ENCODE measurements at regions not wholly inside any gene's neighbourhood (a gene's known extent, or its start where the extent isn't known, plus 50 kb on each side); places are given as distances from the start of the nearest gene placed in this dataset.

DNA sequence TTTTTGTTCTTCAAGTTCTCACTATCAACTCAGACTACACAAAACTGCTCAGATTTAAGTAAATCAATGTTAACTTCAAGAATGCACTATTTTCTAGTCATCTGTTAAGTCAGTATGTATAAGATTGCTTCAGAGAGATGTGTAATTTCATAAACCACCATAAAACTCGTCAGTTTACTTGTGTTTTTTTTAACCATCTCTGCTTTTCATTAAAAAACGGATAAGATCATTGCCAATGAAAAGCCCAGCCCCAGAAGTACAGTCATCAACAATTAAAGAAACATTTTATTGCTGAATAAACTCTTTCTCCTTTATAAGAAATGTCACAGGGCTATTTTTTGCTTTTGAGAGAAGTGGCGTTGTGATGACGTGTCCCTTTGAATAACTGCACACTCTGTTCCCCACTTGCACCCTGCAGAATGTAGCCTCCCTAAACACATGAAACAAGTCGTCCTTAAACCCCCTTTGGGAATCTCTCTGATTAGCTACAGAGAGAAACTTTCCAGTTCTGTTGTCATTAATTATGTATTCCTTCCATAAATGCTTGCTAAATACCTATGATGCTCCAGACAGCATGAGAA is 202.7 kb upstream of the FOXD3 start:
- H3K36me3 ChIP-seq (ENCODE audit: insufficient read depth, low read length), result no peaks in the 10 kb centered on the region
- no peaks in the 10 kb centered on the region for H3K4me1 ChIP-seq (ENCODE audit: insufficient read depth, low read length, poor library complexity, severe bottlenecking)
- H3K27ac ChIP-seq (ENCODE audit: low read depth, low read length, poor library complexity, severe bottlenecking), result no peak overlapping the region
- H3K4me2 ChIP-seq (ENCODE audit: low read length), result no peak overlapping the region
- ChIA-PET CTCF (ENCODE audit: unreplicated experiment) (no interaction called here), POLR2A (no interaction called here)
- H3K9me2 ChIP-seq (ENCODE audit: insufficient read depth, low read length), result no peaks in the 10 kb centered on the region
- intact Hi-C loops (cut with micrococcal nuclease; ENCODE audit: unreplicated experiment), result no loop called here
- no peak for DNase-seq (ENCODE audit: low spot score)
- H3K79me2 ChIP-seq (ENCODE audit: insufficient read depth, low read depth, low read length), result no peaks in the 10 kb centered on the region
- H4K20me1 ChIP-seq (ENCODE audit: insufficient read depth, low read length), result no peaks in the 10 kb centered on the region
- no peak overlapping the region for H2AFZ ChIP-seq (ENCODE audit: low read length)
- no peaks in the 10 kb centered on the region for H3K9me3 ChIP-seq (ENCODE audit: low read length)
- no peak overlapping the region for H3K4me3 ChIP-seq (ENCODE audit: low read depth, low read length, poor library complexity, severe bottlenecking)
- no TSS peak for BruUV-seq (replicated peaks)
- TF ChIP-seq EZH2phosphoT487 (IDR thresholded peaks at IDR 0.05; ENCODE audit: borderline replicate concordance, low read depth, low read length) (no peak), CTCF (conservative IDR thresholded peaks at IDR 0.05; ENCODE audit: low read length) (no peak)

GRCh38 chr1:63122079-63122478 is 200.3 kb upstream of the FOXD3 start:
- intact Hi-C loops (cut with micrococcal nuclease; ENCODE audit: unreplicated experiment), result no loop called here
- H3K4me2 ChIP-seq (ENCODE audit: low read length), result no peak overlapping the region
- H3K9me3 ChIP-seq (ENCODE audit: low read length), result no peaks in the 10 kb centered on the region
- H2AFZ ChIP-seq (ENCODE audit: low read length), result no peak overlapping the region
- BruUV-seq (replicated peaks), result no TSS peak
- ChIA-PET POLR2A (no interaction called here), CTCF (ENCODE audit: unreplicated experiment) (no interaction called here)
- H3K79me2 ChIP-seq (ENCODE audit: insufficient read depth, low read depth, low read length), result no peaks in the 10 kb centered on the region
- H3K4me1 ChIP-seq (ENCODE audit: insufficient read depth, low read length, poor library complexity, severe bottlenecking), result no peaks in the 10 kb centered on the region
- no peak for TF ChIP-seq CTCF (conservative IDR thresholded peaks at IDR 0.05; ENCODE audit: low read length)
- TF ChIP-seq EZH2phosphoT487 (IDR thresholded peaks at IDR 0.05; ENCODE audit: borderline replicate concordance, low read depth, low read length), result no peak
- no peaks in the 10 kb centered on the region for H3K9me2 ChIP-seq (ENCODE audit: insufficient read depth, low read length)
- no peaks in the 10 kb centered on the region for H3K36me3 ChIP-seq (ENCODE audit: insufficient read depth, low read length)
- H4K20me1 ChIP-seq (ENCODE audit: insufficient read depth, low read length), result no peaks in the 10 kb centered on the region
- no peak for DNase-seq (ENCODE audit: low spot score)
- no peak overlapping the region for H3K27ac ChIP-seq (ENCODE audit: low read depth, low read length, poor library complexity, severe bottlenecking)
- H3K4me3 ChIP-seq (ENCODE audit: low read depth, low read length, poor library complexity, severe bottlenecking), result no peak overlapping the region

- Histone ChIP-seq H3K9me2 (ENCODE audit: insufficient read depth, low read length) (no peaks in the 10 kb centered on the region), H2AFZ (ENCODE audit: low read length) (no peak overlapping the region), H3K27ac (ENCODE audit: low read depth, low read length, poor library complexity, severe bottlenecking) (no peak overlapping the region), H3K36me3 (ENCODE audit: insufficient read depth, low read length) (no peaks in the 10 kb centered on the region), H4K20me1 (ENCODE audit: insufficient read depth, low read length) (no peaks in the 10 kb centered on the region), H3K79me2 (ENCODE audit: insufficient read depth, low read depth, low read length) (no peaks in the 10 kb centered on the region), H3K9me3 (ENCODE audit: low read length) (no peaks in the 10 kb centered on the region), H3K4me1 (ENCODE audit: insufficient read depth, low read length, poor library complexity, severe bottlenecking) (no peaks in the 10 kb centered on the region), H3K4me3 (ENCODE audit: low read depth, low read length, poor library complexity, severe bottlenecking) (no peak overlapping the region), H3K4me2 (ENCODE audit: low read length) (no peak overlapping the region)
- intact Hi-C loops (cut with micrococcal nuclease; ENCODE audit: unreplicated experiment), result no loop called here
- CTCF ChIA-PET (ENCODE audit: unreplicated experiment), result no interaction called here
- DNase-seq (ENCODE audit: low spot score), result no peak
- POLR2A ChIA-PET, result interaction anchor here (0.9 kb wide), 1 partner anchor 36 kb away, joined by 3 read pairs; no protein-coding TSS in a partner anchor
- TF ChIP-seq CTCF (conservative IDR thresholded peaks at IDR 0.05; ENCODE audit: low read length) (no peak), EZH2phosphoT487 (IDR thresholded peaks at IDR 0.05; ENCODE audit: borderline replicate concordance, low read depth, low read length) (no peak)
- no TSS peak for BruUV-seq (replicated peaks)
Observed at GRCh38 chr1:63124666-63125191, 197.6 kb upstream of the FOXD3 start.

Data from OCI-LY7 (cell line).